ENCODE measurements at regions not wholly inside any gene's neighbourhood (a gene's known extent, or its start where the extent isn't known, plus 50 kb on each side); places are given as distances from the start of the nearest gene placed in this dataset.

DNA sequence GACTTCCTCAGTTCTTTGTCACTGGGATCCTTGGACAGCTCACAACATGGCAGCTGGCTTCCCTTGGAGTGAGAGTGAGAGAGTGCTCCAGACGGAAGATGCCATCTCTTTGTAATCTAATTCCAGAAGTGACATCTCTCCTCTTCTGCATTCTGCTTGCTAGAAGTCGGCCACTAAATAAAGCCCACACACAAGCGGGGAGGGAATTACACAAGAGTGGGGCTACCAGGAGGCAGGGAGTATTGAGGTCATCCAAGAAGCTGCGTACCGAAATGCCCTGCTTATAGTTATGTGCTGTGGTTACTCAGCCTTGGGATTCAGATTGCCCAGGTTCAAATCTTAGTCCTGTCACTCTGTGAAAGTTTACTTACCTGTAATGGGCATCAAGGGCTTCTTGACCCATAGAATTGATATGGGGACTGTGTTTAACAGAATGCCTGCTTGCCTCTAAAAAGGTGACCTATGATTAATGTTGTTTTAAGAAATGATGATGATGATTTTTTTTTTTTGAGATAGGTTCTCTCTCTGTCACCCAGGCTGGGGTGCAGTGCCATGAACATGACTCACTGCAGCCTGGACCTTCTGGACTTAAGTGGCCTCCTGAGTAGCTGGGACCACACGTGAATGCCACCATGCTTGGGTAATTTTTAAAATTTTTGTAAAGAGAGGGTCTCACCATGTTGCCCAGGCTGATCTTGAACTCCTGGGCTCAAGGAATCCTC, 120.9 kb upstream of the HS3ST2 start:
- Histone ChIP-seq H3K27me3 (ENCODE audit: insufficient read depth) (no peaks in the 10 kb centered on the region), H3K4me1 (ENCODE audit: insufficient read depth) (no peaks in the 10 kb centered on the region), H3K27ac (ENCODE audit: low read depth) (no peak overlapping the region), H3K79me2 (replicated peaks; ENCODE audit: insufficient read depth) (no peaks in the 10 kb centered on the region), H3K36me3 (ENCODE audit: insufficient read depth) (no peaks in the 10 kb centered on the region), H3F3A (replicated peaks; ENCODE audit: low read depth) (no peaks in the 10 kb centered on the region), H3K4me2 (no peak overlapping the region), H2AFZ (0 out of 2 replicates have a peak overlapping the region, but pooled peaks have one; percentile 20), H3K9me2 (ENCODE audit: insufficient read depth) (0 out of 2 replicates have a peak, but pooled peaks cover 6% of the 10 kb centered on the region), H3K4me3 (no peak overlapping the region), H4K20me1 (replicated peaks; ENCODE audit: insufficient read depth) (no peaks in the 10 kb centered on the region)
- Mint-ChIP-seq H3K27ac (no peak overlapping the region), H3K9me3 (no peaks in the 10 kb centered on the region), H3K4me1 (no peaks in the 10 kb centered on the region), H3K4me3 (no peak overlapping the region), H3K27me3 (ENCODE audit: insufficient read depth, low read depth, poor library complexity) (peaks cover 5% of the 10 kb centered on the region), H3K36me3 (ENCODE audit: low read depth) (no peaks in the 10 kb centered on the region)
- ATAC-seq: no peak
- no peak for DNase-seq (ENCODE audit: low spot score)
- TF ChIP-seq ZNF331 (CRISPR knock-in tag; IDR thresholded peaks at IDR 0.05; ENCODE audit: low read depth) (no peak), JUNB (IDR thresholded peaks at IDR 0.05; ENCODE audit: unreplicated experiment) (no peak), NANOG (IDR thresholded peaks at IDR 0.05; ENCODE audit: borderline replicate concordance) (no peak), POLR2AphosphoS5 (IDR thresholded peaks at IDR 0.05; ENCODE audit: low read depth) (no peak), ZNF114 (CRISPR knock-in tag; IDR thresholded peaks at IDR 0.05) (no peak), EZH2 (IDR thresholded peaks at IDR 0.05; ENCODE audit: low read depth, unreplicated experiment) (no peak), STAT1 (IDR thresholded peaks at IDR 0.05; ENCODE audit: unreplicated experiment) (no peak), EZH2phosphoT487 (IDR thresholded peaks at IDR 0.05; ENCODE audit: unreplicated experiment) (no peak)
- TF ChIP-seq, protein P1, sequence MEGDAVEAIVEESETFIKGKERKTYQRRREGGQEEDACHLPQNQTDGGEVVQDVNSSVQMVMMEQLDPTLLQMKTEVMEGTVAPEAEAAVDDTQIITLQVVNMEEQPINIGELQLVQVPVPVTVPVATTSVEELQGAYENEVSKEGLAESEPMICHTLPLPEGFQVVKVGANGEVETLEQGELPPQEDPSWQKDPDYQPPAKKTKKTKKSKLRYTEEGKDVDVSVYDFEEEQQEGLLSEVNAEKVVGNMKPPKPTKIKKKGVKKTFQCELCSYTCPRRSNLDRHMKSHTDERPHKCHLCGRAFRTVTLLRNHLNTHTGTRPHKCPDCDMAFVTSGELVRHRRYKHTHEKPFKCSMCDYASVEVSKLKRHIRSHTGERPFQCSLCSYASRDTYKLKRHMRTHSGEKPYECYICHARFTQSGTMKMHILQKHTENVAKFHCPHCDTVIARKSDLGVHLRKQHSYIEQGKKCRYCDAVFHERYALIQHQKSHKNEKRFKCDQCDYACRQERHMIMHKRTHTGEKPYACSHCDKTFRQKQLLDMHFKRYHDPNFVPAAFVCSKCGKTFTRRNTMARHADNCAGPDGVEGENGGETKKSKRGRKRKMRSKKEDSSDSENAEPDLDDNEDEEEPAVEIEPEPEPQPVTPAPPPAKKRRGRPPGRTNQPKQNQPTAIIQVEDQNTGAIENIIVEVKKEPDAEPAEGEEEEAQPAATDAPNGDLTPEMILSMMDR (conservative IDR thresholded peaks at IDR 0.05; ENCODE audit: low read depth in 2 of 2): no peak
- TF ChIP-seq, protein P2, sequence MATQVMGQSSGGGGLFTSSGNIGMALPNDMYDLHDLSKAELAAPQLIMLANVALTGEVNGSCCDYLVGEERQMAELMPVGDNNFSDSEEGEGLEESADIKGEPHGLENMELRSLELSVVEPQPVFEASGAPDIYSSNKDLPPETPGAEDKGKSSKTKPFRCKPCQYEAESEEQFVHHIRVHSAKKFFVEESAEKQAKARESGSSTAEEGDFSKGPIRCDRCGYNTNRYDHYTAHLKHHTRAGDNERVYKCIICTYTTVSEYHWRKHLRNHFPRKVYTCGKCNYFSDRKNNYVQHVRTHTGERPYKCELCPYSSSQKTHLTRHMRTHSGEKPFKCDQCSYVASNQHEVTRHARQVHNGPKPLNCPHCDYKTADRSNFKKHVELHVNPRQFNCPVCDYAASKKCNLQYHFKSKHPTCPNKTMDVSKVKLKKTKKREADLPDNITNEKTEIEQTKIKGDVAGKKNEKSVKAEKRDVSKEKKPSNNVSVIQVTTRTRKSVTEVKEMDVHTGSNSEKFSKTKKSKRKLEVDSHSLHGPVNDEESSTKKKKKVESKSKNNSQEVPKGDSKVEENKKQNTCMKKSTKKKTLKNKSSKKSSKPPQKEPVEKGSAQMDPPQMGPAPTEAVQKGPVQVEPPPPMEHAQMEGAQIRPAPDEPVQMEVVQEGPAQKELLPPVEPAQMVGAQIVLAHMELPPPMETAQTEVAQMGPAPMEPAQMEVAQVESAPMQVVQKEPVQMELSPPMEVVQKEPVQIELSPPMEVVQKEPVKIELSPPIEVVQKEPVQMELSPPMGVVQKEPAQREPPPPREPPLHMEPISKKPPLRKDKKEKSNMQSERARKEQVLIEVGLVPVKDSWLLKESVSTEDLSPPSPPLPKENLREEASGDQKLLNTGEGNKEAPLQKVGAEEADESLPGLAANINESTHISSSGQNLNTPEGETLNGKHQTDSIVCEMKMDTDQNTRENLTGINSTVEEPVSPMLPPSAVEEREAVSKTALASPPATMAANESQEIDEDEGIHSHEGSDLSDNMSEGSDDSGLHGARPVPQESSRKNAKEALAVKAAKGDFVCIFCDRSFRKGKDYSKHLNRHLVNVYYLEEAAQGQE (IDR thresholded peaks at IDR 0.05; ENCODE audit: unreplicated experiment): no peak
- TF ChIP-seq, protein P3, sequence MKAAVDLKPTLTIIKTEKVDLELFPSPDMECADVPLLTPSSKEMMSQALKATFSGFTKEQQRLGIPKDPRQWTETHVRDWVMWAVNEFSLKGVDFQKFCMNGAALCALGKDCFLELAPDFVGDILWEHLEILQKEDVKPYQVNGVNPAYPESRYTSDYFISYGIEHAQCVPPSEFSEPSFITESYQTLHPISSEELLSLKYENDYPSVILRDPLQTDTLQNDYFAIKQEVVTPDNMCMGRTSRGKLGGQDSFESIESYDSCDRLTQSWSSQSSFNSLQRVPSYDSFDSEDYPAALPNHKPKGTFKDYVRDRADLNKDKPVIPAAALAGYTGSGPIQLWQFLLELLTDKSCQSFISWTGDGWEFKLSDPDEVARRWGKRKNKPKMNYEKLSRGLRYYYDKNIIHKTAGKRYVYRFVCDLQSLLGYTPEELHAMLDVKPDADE (IDR thresholded peaks at IDR 0.05): no peak
- TF ChIP-seq, protein P4, sequence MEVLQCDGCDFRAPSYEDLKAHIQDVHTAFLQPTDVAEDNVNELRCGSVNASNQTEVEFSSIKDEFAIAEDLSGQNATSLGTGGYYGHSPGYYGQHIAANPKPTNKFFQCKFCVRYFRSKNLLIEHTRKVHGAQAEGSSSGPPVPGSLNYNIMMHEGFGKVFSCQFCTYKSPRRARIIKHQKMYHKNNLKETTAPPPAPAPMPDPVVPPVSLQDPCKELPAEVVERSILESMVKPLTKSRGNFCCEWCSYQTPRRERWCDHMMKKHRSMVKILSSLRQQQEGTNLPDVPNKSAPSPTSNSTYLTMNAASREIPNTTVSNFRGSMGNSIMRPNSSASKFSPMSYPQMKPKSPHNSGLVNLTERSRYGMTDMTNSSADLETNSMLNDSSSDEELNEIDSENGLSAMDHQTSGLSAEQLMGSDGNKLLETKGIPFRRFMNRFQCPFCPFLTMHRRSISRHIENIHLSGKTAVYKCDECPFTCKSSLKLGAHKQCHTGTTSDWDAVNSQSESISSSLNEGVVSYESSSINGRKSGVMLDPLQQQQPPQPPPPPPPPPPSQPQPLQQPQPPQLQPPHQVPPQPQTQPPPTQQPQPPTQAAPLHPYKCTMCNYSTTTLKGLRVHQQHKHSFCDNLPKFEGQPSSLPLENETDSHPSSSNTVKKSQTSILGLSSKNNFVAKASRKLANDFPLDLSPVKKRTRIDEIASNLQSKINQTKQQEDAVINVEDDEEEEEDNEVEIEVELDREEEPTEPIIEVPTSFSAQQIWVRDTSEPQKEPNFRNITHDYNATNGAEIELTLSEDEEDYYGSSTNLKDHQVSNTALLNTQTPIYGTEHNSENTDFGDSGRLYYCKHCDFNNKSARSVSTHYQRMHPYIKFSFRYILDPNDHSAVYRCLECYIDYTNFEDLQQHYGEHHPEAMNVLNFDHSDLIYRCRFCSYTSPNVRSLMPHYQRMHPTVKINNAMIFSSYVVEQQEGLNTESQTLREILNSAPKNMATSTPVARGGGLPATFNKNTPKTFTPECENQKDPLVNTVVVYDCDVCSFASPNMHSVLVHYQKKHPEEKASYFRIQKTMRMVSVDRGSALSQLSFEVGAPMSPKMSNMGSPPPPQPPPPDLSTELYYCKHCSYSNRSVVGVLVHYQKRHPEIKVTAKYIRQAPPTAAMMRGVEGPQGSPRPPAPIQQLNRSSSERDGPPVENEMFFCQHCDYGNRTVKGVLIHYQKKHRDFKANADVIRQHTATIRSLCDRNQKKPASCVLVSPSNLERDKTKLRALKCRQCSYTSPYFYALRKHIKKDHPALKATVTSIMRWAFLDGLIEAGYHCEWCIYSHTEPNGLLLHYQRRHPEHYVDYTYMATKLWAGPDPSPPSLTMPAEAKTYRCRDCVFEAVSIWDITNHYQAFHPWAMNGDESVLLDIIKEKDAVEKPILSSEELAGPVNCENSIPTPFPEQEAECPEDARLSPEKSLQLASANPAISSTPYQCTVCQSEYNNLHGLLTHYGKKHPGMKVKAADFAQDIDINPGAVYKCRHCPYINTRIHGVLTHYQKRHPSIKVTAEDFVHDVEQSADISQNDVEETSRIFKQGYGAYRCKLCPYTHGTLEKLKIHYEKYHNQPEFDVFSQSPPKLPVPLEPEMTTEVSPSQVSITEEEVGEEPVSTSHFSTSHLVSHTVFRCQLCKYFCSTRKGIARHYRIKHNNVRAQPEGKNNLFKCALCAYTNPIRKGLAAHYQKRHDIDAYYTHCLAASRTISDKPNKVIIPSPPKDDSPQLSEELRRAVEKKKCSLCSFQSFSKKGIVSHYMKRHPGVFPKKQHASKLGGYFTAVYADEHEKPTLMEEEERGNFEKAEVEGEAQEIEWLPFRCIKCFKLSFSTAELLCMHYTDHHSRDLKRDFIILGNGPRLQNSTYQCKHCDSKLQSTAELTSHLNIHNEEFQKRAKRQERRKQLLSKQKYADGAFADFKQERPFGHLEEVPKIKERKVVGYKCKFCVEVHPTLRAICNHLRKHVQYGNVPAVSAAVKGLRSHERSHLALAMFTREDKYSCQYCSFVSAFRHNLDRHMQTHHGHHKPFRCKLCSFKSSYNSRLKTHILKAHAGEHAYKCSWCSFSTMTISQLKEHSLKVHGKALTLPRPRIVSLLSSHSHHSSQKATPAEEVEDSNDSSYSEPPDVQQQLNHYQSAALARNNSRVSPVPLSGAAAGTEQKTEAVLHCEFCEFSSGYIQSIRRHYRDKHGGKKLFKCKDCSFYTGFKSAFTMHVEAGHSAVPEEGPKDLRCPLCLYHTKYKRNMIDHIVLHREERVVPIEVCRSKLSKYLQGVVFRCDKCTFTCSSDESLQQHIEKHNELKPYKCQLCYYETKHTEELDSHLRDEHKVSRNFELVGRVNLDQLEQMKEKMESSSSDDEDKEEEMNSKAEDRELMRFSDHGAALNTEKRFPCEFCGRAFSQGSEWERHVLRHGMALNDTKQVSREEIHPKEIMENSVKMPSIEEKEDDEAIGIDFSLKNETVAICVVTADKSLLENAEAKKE (CRISPR knock-in tag; IDR thresholded peaks at IDR 0.05): no peak
